GM20000 (cell line): ENCODE measurements at regions not wholly inside any gene's neighbourhood (a gene's known extent, or its start where the extent isn't known, plus 50 kb on each side); places are given as distances from the start of the nearest gene placed in this dataset.

Experiments
- DNase-seq: peaks from one replicate; pipeline ENCODE4 v3.0.0; 2012; ENCODE audit warnings: low spot score
- CTCF ChIP-seq: IDR thresholded peaks from 2 replicates; pipeline ENCODE4 v1.5.1; 2012; ENCODE audit warnings: mild to moderate bottlenecking, control low read depth; ENCODE audit errors: extremely low read depth, missing control alignments

- no peak for DNase-seq
Observed at GRCh38 chr11:70512716-70513115, 114.4 kb downstream of the CTTN start.

GRCh38 chr11:70517203-70517602, 118.9 kb downstream of the CTTN start:
- no peak for DNase-seq
- TF ChIP-seq CTCF = no peak

More at GRCh38 chr11:70512716-70513115, 114.4 kb downstream of the CTTN start:
- TF ChIP-seq CTCF = no peak

GRCh38 chr11:70517988-70518907, 119.9 kb downstream of the CTTN start:
- no peak for DNase-seq
- TF ChIP-seq CTCF = no peak

- TF ChIP-seq CTCF = no peak
- DNase-seq = no peak
Observed at GRCh38 chr11:70519117-70519516, 120.8 kb downstream of the CTTN start.

- DNase-seq = no peak
- TF ChIP-seq CTCF = no peak
Observed at GRCh38 chr11:70521475-70522308, 123.4 kb downstream of the CTTN start.

- DNase-seq = no peak
- no peak for TF ChIP-seq CTCF
Observed at GRCh38 chr11:70522309-70522592, 123.9 kb downstream of the CTTN start.

- no peak for DNase-seq
- TF ChIP-seq CTCF = no peak
Observed at GRCh38 chr11:70522593-70523311, 124.4 kb downstream of the CTTN start.
